ENCODE measurements at regions not wholly inside any gene's neighbourhood (a gene's known extent, or its start where the extent isn't known, plus 50 kb on each side); places are given as distances from the start of the nearest gene placed in this dataset.

DNA sequence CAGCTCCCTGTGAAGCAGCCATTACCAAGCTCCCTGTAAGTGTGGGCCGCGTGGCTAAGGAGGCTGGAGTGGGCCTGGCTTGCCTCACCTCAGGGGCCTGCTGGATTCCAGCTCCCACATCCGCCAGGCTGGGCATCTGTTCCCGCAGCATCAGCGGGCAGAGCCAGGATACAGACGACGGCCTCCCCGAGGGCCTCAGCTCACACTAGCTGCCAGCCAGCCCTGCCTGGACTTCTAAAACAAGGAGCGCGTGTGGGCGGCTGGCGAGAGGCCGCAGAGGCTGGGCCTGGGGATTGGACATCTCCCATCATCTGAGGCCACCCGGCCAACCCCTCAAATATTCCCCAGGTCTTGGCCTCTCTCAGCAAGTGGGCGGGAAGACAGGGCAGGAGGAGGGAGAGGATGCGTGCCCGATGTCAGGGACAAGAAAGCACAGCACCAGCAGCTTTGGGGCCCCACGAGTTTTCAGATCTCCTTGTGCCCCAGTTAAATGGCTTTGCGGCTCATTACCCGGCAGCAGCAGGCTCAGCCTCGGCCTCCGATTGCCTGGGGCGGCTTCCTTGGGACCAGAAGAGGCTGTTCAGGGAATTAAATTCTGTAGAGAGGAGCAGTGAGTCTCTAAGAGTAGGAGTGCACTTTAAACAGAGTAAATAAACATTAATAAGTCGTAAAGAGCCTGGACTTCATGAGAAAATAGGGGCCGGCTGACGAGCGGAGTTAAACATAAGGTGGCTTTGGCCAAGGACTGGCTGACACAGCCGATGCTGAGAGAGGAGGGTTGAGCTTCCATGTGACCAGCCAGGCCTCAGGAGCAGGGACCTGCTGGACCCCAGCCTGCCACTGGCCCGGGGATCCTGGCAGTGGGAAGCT, 208.9 kb upstream of the C1orf174 start:
- DNase-seq (ENCODE audit: low read depth): no peak
- TF ChIP-seq, protein P1, sequence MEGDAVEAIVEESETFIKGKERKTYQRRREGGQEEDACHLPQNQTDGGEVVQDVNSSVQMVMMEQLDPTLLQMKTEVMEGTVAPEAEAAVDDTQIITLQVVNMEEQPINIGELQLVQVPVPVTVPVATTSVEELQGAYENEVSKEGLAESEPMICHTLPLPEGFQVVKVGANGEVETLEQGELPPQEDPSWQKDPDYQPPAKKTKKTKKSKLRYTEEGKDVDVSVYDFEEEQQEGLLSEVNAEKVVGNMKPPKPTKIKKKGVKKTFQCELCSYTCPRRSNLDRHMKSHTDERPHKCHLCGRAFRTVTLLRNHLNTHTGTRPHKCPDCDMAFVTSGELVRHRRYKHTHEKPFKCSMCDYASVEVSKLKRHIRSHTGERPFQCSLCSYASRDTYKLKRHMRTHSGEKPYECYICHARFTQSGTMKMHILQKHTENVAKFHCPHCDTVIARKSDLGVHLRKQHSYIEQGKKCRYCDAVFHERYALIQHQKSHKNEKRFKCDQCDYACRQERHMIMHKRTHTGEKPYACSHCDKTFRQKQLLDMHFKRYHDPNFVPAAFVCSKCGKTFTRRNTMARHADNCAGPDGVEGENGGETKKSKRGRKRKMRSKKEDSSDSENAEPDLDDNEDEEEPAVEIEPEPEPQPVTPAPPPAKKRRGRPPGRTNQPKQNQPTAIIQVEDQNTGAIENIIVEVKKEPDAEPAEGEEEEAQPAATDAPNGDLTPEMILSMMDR (conservative IDR thresholded peaks at IDR 0.05; ENCODE audit: control insufficient read depth, insufficient read depth, low read depth, low read length): no peak

DNA sequence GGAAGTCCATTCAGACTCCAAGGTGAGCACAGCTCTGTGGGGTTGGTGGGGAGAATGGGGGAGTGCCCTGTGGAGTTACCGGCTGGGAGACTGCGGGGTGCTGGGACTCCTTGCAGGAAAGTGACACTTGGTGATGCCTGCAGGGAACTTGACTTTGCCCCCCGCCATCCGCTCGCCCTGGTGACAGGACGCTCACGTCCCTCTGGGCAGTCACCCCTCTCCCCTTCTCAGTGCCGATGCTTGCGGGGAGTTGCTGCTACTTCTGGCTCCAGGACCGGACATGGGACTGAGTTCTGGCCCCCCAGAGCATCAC, 209.5 kb upstream of the C1orf174 start:
- no peak overlapping the region for H3K4me3 ChIP-seq (ENCODE audit: control insufficient read depth, low read depth, low read length)
- TF ChIP-seq, protein P1 (conservative IDR thresholded peaks at IDR 0.05; ENCODE audit: control insufficient read depth, insufficient read depth, low read depth, low read length): no peak
- DNase-seq (ENCODE audit: low read depth): no peak

More for the DNA sequence above, 208.9 kb upstream of the C1orf174 start:
- H3K4me3 ChIP-seq (ENCODE audit: control insufficient read depth, low read depth, low read length): no peak overlapping the region

GRCh38 chr1:4110888-4111287, 210.8 kb upstream of the C1orf174 start:
- no peak for DNase-seq (ENCODE audit: low read depth)
- H3K4me3 ChIP-seq (ENCODE audit: control insufficient read depth, low read depth, low read length): no peak overlapping the region
- TF ChIP-seq, protein P1 (conservative IDR thresholded peaks at IDR 0.05; ENCODE audit: control insufficient read depth, insufficient read depth, low read depth, low read length): no peak

GRCh38 chr1:4113897-4114296, 213.8 kb upstream of the C1orf174 start:
- H3K4me3 ChIP-seq (ENCODE audit: control insufficient read depth, low read depth, low read length): no peak overlapping the region
- no peak for DNase-seq (ENCODE audit: low read depth)
- TF ChIP-seq, protein P1 (conservative IDR thresholded peaks at IDR 0.05; ENCODE audit: control insufficient read depth, insufficient read depth, low read depth, low read length): no peak

GRCh38 chr1:4115191-4115900, 215.3 kb upstream of the C1orf174 start:
- no peak for DNase-seq (ENCODE audit: low read depth)
- TF ChIP-seq, protein P1 (conservative IDR thresholded peaks at IDR 0.05; ENCODE audit: control insufficient read depth, insufficient read depth, low read depth, low read length): no peak
- no peak overlapping the region for H3K4me3 ChIP-seq (ENCODE audit: control insufficient read depth, low read depth, low read length)

GRCh38 chr1:4117196-4117595, 217.1 kb upstream of the C1orf174 start:
- no peak overlapping the region for H3K4me3 ChIP-seq (ENCODE audit: control insufficient read depth, low read depth, low read length)
- no peak for DNase-seq (ENCODE audit: low read depth)
- TF ChIP-seq, protein P1 (conservative IDR thresholded peaks at IDR 0.05; ENCODE audit: control insufficient read depth, insufficient read depth, low read depth, low read length): no peak
